HepG2 (cell line): ENCODE measurements at regions not wholly inside any gene's neighbourhood (a gene's known extent, or its start where the extent isn't known, plus 50 kb on each side); places are given as distances from the start of the nearest gene placed in this dataset.

ENCODE experiments used
- CBX5 ChIP-seq: sonication (generic); formaldehyde crosslinking; IDR thresholded peaks from 2 replicates; pipeline ENCODE4 v1.4.0; 2020; ENCODE audit warnings: missing genetic modification reagents, borderline replicate concordance
- DPF2 ChIP-seq: sonication (generic); formaldehyde crosslinking; IDR thresholded peaks from 2 replicates; pipeline ENCODE4 v1.4.0; 2020; ENCODE audit warnings: mild to moderate bottlenecking, low read depth, missing genetic modification reagents, borderline replicate concordance
- HHEX ChIP-seq: IDR thresholded peaks from 2 replicates; pipeline ENCODE4 v1.6.1; 2016; ENCODE audit warnings: control low read depth
- HNRNPUL1 ChIP-seq: fragments of 200-400 bp; formaldehyde crosslinking; IDR thresholded peaks from 2 replicates; pipeline ENCODE4 v1.6.1; 2017; ENCODE audit warnings: low read depth, mild to moderate bottlenecking, low read length, moderate library complexity
- HOXA3 ChIP-seq: sonication (generic); formaldehyde crosslinking; IDR thresholded peaks from 2 replicates; pipeline ENCODE4 v1.5.0; 2020; ENCODE audit warnings: missing genetic modification reagents
- JDP2 ChIP-seq: sonication (generic); formaldehyde crosslinking; IDR thresholded peaks from 2 replicates; pipeline ENCODE4 v1.8.1; 2022; ENCODE audit warnings: missing genetic modification reagents, borderline replicate concordance
- RCOR2 ChIP-seq: IDR thresholded peaks from 2 replicates; pipeline ENCODE4 v1.6.1; 2016; ENCODE audit warnings: missing biosample characterization, missing genetic modification reagents
- SP5 ChIP-seq: IDR thresholded peaks from 2 replicates; pipeline ENCODE4 v1.6.1; 2016; ENCODE audit warnings: low read depth, borderline replicate concordance
- TAF15 ChIP-seq: fragments of 200-400 bp; formaldehyde crosslinking; IDR thresholded peaks from one replicate; pipeline ENCODE4 v1.6.1; 2018; ENCODE audit warnings: mild to moderate bottlenecking, low read depth, low read length; ENCODE audit not compliant: poor library complexity, severe bottlenecking
- ZNF263 ChIP-seq: sonication (generic); formaldehyde crosslinking; IDR thresholded peaks from 2 replicates; pipeline ENCODE4 v1.4.0; 2020; ENCODE audit warnings: missing genetic modification reagents
- ZNF382 ChIP-seq: sonication (generic); formaldehyde crosslinking; IDR thresholded peaks from 2 replicates; pipeline ENCODE4 v1.5.0; 2020; ENCODE audit warnings: missing genetic modification reagents, mild to moderate bottlenecking, borderline replicate concordance
- ZNF737 ChIP-seq: sonication (generic); formaldehyde crosslinking; IDR thresholded peaks from 2 replicates; pipeline ENCODE4 v1.5.0; 2020; ENCODE audit warnings: missing genetic modification reagents, mild to moderate bottlenecking, borderline replicate concordance
- TF ChIP-seq, protein P1 (sequence below): sonication (generic); formaldehyde crosslinking; IDR thresholded peaks from 2 replicates; pipeline ENCODE4 v1.9.0; 2022; ENCODE audit warnings: low read depth, missing genetic modification reagents
- TF ChIP-seq, protein P2 (sequence below): sonication (generic); formaldehyde crosslinking; IDR thresholded peaks from 2 replicates; pipeline ENCODE4 v1.4.0; 2020; ENCODE audit warnings: missing genetic modification reagents
- TF ChIP-seq, protein P3 (sequence below), 2 experiments: fragments of 450-650 bp in 1 of 2; sonication (generic) in 1 of 2; formaldehyde crosslinking in 1 of 2; IDR thresholded peaks; 2 replicates each; pipeline versions ENCODE4 v1.6.1 to v1.8.0; 2016 to 2022; ENCODE audit warnings: antibody characterized with exemption in 1 of 2, mild to moderate bottlenecking in 1 of 2, missing genetic modification reagents in 1 of 2

DNA sequence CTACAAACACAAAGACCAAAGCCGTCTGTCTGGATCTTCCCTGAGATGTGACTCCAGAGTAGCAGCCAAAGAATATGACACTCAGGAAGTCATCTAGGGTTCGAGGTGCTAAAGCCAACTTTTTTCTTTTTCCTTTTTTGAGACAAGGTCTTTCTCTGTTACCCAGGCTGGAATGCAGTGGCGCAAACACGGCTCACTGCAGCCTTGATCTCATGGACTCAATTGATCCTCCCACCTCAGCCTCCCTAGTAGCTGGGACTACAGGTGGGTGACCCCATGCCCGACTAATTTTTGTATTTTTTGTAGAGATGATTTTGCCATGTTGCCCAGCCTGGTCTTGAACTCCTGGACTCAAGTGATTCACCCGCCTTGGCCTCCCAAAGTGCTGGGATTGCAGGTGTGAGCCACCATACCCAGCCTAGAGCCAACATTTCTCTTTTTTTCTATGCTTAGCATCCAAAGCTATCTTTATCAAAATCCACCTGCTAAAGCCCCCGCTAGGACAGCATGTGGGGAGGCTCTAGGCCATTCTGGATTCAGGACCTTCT is 92.8 kb downstream of the TMEM17 start (continued):
- TF ChIP-seq, protein P1, sequence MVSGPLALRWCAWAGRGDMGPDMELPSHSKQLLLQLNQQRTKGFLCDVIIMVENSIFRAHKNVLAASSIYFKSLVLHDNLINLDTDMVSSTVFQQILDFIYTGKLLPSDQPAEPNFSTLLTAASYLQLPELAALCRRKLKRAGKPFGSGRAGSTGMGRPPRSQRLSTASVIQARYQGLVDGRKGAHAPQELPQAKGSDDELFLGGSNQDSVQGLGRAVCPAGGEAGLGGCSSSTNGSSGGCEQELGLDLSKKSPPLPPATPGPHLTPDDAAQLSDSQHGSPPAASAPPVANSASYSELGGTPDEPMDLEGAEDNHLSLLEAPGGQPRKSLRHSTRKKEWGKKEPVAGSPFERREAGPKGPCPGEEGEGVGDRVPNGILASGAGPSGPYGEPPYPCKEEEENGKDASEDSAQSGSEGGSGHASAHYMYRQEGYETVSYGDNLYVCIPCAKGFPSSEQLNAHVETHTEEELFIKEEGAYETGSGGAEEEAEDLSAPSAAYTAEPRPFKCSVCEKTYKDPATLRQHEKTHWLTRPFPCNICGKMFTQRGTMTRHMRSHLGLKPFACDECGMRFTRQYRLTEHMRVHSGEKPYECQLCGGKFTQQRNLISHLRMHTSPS (CRISPR knock-in tag): no peak
- TF ChIP-seq DPF2: no peak
- no peak for TF ChIP-seq ZNF382 (CRISPR knock-in tag)
- TF ChIP-seq TAF15: no peak
- no peak for TF ChIP-seq SP5 (CRISPR knock-in tag)
- TF ChIP-seq HHEX (CRISPR knock-in tag): no peak
- no peak for TF ChIP-seq HNRNPUL1
- 0 out of 2 replicates have a peak, but pooled peaks have one; percentile 34 for TF ChIP-seq CBX5
- peak; percentile 51; the same call in 1 of the 2 replicates for TF ChIP-seq ZNF263 (CRISPR knock-in tag)
- 0 out of 2 replicates have a peak, but pooled peaks have one; percentile 31 for TF ChIP-seq HOXA3 (CRISPR knock-in tag)
- TF ChIP-seq, protein P2, sequence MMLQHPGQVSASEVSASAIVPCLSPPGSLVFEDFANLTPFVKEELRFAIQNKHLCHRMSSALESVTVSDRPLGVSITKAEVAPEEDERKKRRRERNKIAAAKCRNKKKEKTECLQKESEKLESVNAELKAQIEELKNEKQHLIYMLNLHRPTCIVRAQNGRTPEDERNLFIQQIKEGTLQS (CRISPR knock-in tag): no peak
- no peak for TF ChIP-seq ZNF737 (CRISPR knock-in tag)
- peak; percentile 60; the same call in 1 of the 2 replicates for TF ChIP-seq RCOR2
- TF ChIP-seq JDP2 (CRISPR knock-in tag): no peak
- TF ChIP-seq, protein P3, sequence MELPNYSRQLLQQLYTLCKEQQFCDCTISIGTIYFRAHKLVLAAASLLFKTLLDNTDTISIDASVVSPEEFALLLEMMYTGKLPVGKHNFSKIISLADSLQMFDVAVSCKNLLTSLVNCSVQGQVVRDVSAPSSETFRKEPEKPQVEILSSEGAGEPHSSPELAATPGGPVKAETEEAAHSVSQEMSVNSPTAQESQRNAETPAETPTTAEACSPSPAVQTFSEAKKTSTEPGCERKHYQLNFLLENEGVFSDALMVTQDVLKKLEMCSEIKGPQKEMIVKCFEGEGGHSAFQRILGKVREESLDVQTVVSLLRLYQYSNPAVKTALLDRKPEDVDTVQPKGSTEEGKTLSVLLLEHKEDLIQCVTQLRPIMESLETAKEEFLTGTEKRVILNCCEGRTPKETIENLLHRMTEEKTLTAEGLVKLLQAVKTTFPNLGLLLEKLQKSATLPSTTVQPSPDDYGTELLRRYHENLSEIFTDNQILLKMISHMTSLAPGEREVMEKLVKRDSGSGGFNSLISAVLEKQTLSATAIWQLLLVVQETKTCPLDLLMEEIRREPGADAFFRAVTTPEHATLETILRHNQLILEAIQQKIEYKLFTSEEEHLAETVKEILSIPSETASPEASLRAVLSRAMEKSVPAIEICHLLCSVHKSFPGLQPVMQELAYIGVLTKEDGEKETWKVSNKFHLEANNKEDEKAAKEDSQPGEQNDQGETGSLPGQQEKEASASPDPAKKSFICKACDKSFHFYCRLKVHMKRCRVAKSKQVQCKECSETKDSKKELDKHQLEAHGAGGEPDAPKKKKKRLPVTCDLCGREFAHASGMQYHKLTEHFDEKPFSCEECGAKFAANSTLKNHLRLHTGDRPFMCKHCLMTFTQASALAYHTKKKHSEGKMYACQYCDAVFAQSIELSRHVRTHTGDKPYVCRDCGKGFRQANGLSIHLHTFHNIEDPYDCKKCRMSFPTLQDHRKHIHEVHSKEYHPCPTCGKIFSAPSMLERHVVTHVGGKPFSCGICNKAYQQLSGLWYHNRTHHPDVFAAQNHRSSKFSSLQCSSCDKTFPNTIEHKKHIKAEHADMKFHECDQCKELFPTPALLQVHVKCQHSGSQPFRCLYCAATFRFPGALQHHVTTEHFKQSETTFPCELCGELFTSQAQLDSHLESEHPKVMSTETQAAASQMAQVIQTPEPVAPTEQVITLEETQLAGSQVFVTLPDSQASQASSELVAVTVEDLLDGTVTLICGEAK (IDR thresholded peaks at IDR 0.05): no peak
- TF ChIP-seq, protein P3 (CRISPR knock-in tag; IDR thresholded peaks at IDR 0.05): no peak
